Esophagus muscularis mucosa (tissue), 4 donors: ENCODE measurements at regions not wholly inside any gene's neighbourhood (a gene's known extent, or its start where the extent isn't known, plus 50 kb on each side); places are given as distances from the start of the nearest gene placed in this dataset.

Source experiments
- CTCF ChIP-seq, 3 experiments: fragments of 200-600 bp in 2 of 3; fragments of 450-650 bp in 1 of 3; sonication (generic) in 2 of 3; IDR thresholded peaks; one replicate each; pipeline ENCODE4 v1.5.1; 2017 to 2019; ENCODE audit warnings: antibody characterized with exemption in 3 of 3, mild to moderate bottlenecking in 2 of 3, moderate library complexity in 1 of 3
- EP300 ChIP-seq: sonication (generic); formaldehyde crosslinking; IDR thresholded peaks from one replicate; pipeline ENCODE4 v1.6.1; 2017; ENCODE audit warnings: antibody characterized with exemption
- POLR2A ChIP-seq: fragments of 450-650 bp; IDR thresholded peaks from one replicate; pipeline ENCODE4 v1.6.1; 2017; ENCODE audit warnings: antibody characterized with exemption, moderate library complexity, mild to moderate bottlenecking, low read depth
- POLR2AphosphoS5 ChIP-seq, 2 donors: sonication (generic); formaldehyde crosslinking; IDR thresholded peaks; one replicate each; pipeline ENCODE4 v1.6.1; 2017; ENCODE audit warnings: antibody characterized with exemption in 2 of 2

- TF ChIP-seq CTCF (IDR thresholded peaks at IDR 0.05) = no peak
- TF ChIP-seq POLR2A = no peak
- TF ChIP-seq POLR2AphosphoS5 (IDR thresholded peaks at IDR 0.05) = no peak
- no peak for TF ChIP-seq EP300
Measured at GRCh38 chr3:82834098-82834497, 1072.7 kb upstream of the GBE1 start.
